Ovary (tissue), 7 donors: ENCODE measurements at regions not wholly inside any gene's neighbourhood (a gene's known extent, or its start where the extent isn't known, plus 50 kb on each side); places are given as distances from the start of the nearest gene placed in this dataset.

Source experiments
- DNase-seq, 5 donors: peaks; one replicate each; pipeline ENCODE4 v3.0.0-alpha.2; 2019 to 2020
- H3K27ac ChIP-seq, 2 donors: fragments of 200-600 bp; one replicate each; pipeline versions ENCODE4 v1.5.1 to v1.8.0; 2019 to 2022
- H3K27me3 ChIP-seq: fragments of 200-600 bp; one replicate; pipeline ENCODE4 v1.8.0; 2022
- H3K36me3 ChIP-seq: fragments of 200-600 bp; sonication (generic); one replicate; pipeline ENCODE4 v1.5.1; 2019
- H3K4me1 ChIP-seq: one replicate; pipeline ENCODE4 v1.8.1; 2013; ENCODE audit warnings: mild to moderate bottlenecking, moderate library complexity; ENCODE audit not compliant: insufficient read depth
- H3K4me3 ChIP-seq: fragments of 200-600 bp; sonication (generic); one replicate; pipeline ENCODE4 v1.5.1; 2017
- H3K9me3 ChIP-seq, 2 donors: fragments of 200-600 bp in 1 of 2; sonication (generic) in 1 of 2; one replicate each; pipeline versions ENCODE4 v1.5.1 to v1.8.1; 2013 to 2019; ENCODE audit warnings: mild to moderate bottlenecking in 1 of 2, moderate library complexity in 1 of 2
- CTCF ChIP-seq, 3 donors: fragments of 450-650 bp in 2 of 3; fragments of 200-600 bp in 1 of 3; IDR thresholded peaks; one replicate each; pipeline versions ENCODE4 v1.5.1 to v1.8.0; 2016 to 2022; ENCODE audit warnings: antibody characterized with exemption in 3 of 3, mild to moderate bottlenecking in 1 of 3
- EP300 ChIP-seq: sonication (generic); formaldehyde crosslinking; IDR thresholded peaks from one replicate; pipeline ENCODE4 v1.6.1; 2017; ENCODE audit warnings: antibody characterized with exemption
- POLR2A ChIP-seq: fragments of 450-650 bp; IDR thresholded peaks from one replicate; pipeline ENCODE4 v1.6.1; 2017; ENCODE audit warnings: antibody characterized with exemption, mild to moderate bottlenecking, moderate library complexity
- WGBS, 3 donors: extraction: QIAGEN DNeasy Blood & Tissue Kit in 1 of 3; methylation state at CpG; one replicate each; pipeline versions ENCODE4 v1.1.5 to v1.1.7; 2013 to 2017; 5-methylcytosine and 5-hydroxymethylcytosine counted together
- intact Hi-C, 4 donors: fragments of 100-400 bp; cut with DNase I; formaldehyde crosslinking; loops; one replicate each; pipeline versions ENCODE4 v1.11.0 to v1.15.1; 2022 to 2023
- donor health status: DM: no; HTN: no; CAD: no; lungs with moderate emphysema.
- donor health status: DM: no; HTN: no; CAD: no.
- donor health status: Bipolar disorder and iron deficiency.
- donor health status: DM: no; HTN: no; CAD: no.
- donor health status: DM: yes; HTN: yes; CAD: no.

- Histone ChIP-seq H3K4me3 (no peak overlapping the region), H3K27ac (no peak overlapping the region), H3K9me3 (peaks cover 0 to 11% of the 10 kb centered on the region in 2 donors), H3K4me1 (no peaks in the 10 kb centered on the region), H3K27me3 (no peaks in the 10 kb centered on the region), H3K36me3 (no peaks in the 10 kb centered on the region)
- 78 to 88% (median 87%) methylated on average over 3 of the region's 3 CpGs for WGBS, 3 donors
- no peak for TF ChIP-seq POLR2A
- TF ChIP-seq EP300: no peak
- no peak for TF ChIP-seq CTCF (IDR thresholded peaks at IDR 0.05)
- DNase-seq: no peak
- intact Hi-C loops: no loop called here
Observed at GRCh38 chr17:31660684-31661083, 198.4 kb downstream of the COPRS start.

GRCh38 chr17:31657876-31658275 is 201.2 kb downstream of the COPRS start:
- 82 to 99% (median 96%) methylated on average over 4 of the region's 4 CpGs for WGBS, 3 donors
- H3K27me3 ChIP-seq: no peaks in the 10 kb centered on the region
- no peak overlapping the region for H3K4me3 ChIP-seq
- TF ChIP-seq POLR2A (no peak), CTCF (IDR thresholded peaks at IDR 0.05) (no peak), EP300 (no peak)
- no peak for DNase-seq
- no peaks in the 10 kb centered on the region for H3K4me1 ChIP-seq
- H3K36me3 ChIP-seq: no peaks in the 10 kb centered on the region
- peaks cover 0 to 6% of the 10 kb centered on the region in 2 donors for H3K9me3 ChIP-seq
- no peak overlapping the region for H3K27ac ChIP-seq
- intact Hi-C loops: no loop called here

- H3K9me3 ChIP-seq: no peaks in the 10 kb centered on the region
- no peak overlapping the region for H3K4me3 ChIP-seq
- no peaks in the 10 kb centered on the region for H3K36me3 ChIP-seq
- DNase-seq: no peak
- no peak overlapping the region for H3K27ac ChIP-seq
- WGBS, 3 donors: 89 to 93% (median 91%) methylated on average over 8 of the region's 8 CpGs
- no peaks in the 10 kb centered on the region for H3K27me3 ChIP-seq
- no peak for TF ChIP-seq POLR2A
- no peaks in the 10 kb centered on the region for H3K4me1 ChIP-seq
- intact Hi-C loops: no loop called here
Observed at GRCh38 chr17:31654936-31655335, 204.1 kb downstream of the COPRS start.

GRCh38 chr17:31653691-31654090 is 205.4 kb downstream of the COPRS start:
- no peaks in the 10 kb centered on the region for H3K27me3 ChIP-seq
- H3K9me3 ChIP-seq: no peaks in the 10 kb centered on the region
- TF ChIP-seq EP300: no peak
- TF ChIP-seq POLR2A: no peak
- TF ChIP-seq CTCF (IDR thresholded peaks at IDR 0.05): no peak
- H3K36me3 ChIP-seq: no peaks in the 10 kb centered on the region
- intact Hi-C loops: no loop called here
- no peak for DNase-seq
- 17 to 25% (median 22%) methylated on average over 6 of the region's 6 CpGs for WGBS, 3 donors
- H3K27ac ChIP-seq: no peak overlapping the region
- H3K4me1 ChIP-seq: no peaks in the 10 kb centered on the region
- no peak overlapping the region for H3K4me3 ChIP-seq

GRCh38 chr17:31650756-31651520 is 208.1 kb downstream of the COPRS start:
- Histone ChIP-seq H3K9me3 (no peaks in the 10 kb centered on the region), H3K27ac (no peak overlapping the region), H3K36me3 (no peaks in the 10 kb centered on the region), H3K4me1 (no peaks in the 10 kb centered on the region), H3K27me3 (no peaks in the 10 kb centered on the region), H3K4me3 (no peak overlapping the region)
- intact Hi-C loops: no loop called here
- TF ChIP-seq EP300 (no peak), CTCF (IDR thresholded peaks at IDR 0.05) (no peak), POLR2A (no peak)
- WGBS, 3 donors: 58 to 67% (median 60%) methylated on average over 5 of the region's 5 CpGs
- no peak for DNase-seq
